Body of pancreas (tissue), 4 donors: ENCODE measurements at regions not wholly inside any gene's neighbourhood (a gene's known extent, or its start where the extent isn't known, plus 50 kb on each side); places are given as distances from the start of the nearest gene placed in this dataset.

Experiments
- POLR2A ChIP-seq, 3 donors: fragments of 450-650 bp; IDR thresholded peaks; one replicate each; pipeline ENCODE4 v1.6.1; 2016; ENCODE audit warnings: antibody characterized with exemption in 3 of 3, mild to moderate bottlenecking in 2 of 3
- TF ChIP-seq, protein P1 (sequence below), 7 experiments: fragments of 450-650 bp in 4 of 7; fragments of 200-600 bp in 3 of 7; sonication (generic) in 3 of 7; IDR thresholded peaks; one replicate each; pipeline ENCODE4 v1.5.1; 2016 to 2019; ENCODE audit warnings: antibody characterized with exemption in 7 of 7

DNA sequence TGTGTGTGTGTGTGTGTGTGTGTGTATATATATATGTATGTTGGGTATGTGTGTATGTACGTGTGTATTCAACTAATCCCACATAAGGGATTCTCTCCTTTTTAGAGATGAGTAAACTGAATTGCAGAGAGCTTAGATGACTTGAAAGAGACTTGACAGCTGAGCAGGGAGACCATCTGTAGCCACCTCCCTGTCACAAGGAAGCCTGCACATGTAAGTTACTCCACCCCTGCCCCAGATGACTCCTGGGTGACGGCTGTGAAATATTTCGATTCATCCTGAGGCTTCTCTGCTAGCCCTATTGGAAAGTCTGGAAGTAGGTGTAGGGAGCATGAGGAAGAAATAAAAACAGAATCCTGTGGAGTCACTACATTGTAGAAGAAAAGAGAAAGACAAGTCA is 480.4 kb downstream of the FOXO1 start:
- TF ChIP-seq, protein P1, sequence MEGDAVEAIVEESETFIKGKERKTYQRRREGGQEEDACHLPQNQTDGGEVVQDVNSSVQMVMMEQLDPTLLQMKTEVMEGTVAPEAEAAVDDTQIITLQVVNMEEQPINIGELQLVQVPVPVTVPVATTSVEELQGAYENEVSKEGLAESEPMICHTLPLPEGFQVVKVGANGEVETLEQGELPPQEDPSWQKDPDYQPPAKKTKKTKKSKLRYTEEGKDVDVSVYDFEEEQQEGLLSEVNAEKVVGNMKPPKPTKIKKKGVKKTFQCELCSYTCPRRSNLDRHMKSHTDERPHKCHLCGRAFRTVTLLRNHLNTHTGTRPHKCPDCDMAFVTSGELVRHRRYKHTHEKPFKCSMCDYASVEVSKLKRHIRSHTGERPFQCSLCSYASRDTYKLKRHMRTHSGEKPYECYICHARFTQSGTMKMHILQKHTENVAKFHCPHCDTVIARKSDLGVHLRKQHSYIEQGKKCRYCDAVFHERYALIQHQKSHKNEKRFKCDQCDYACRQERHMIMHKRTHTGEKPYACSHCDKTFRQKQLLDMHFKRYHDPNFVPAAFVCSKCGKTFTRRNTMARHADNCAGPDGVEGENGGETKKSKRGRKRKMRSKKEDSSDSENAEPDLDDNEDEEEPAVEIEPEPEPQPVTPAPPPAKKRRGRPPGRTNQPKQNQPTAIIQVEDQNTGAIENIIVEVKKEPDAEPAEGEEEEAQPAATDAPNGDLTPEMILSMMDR (IDR thresholded peaks at IDR 0.05), result no peak
- TF ChIP-seq POLR2A (IDR thresholded peaks at IDR 0.05), result no peak
